Trophoblast cell (in vitro differentiated cells and primary cell): ENCODE measurements at regions not wholly inside any gene's neighbourhood (a gene's known extent, or its start where the extent isn't known, plus 50 kb on each side); places are given as distances from the start of the nearest gene placed in this dataset.

Experiments used
- DNase-seq, 2 donors: peaks; one replicate each; pipeline ENCODE4 v3.0.0-alpha.2; 2016
- H2AFZ ChIP-seq: 2 replicates; pipeline ENCODE4 v1.6.1; 2013; ENCODE audit warnings: low read length, moderate library complexity, mild to moderate bottlenecking; ENCODE audit not compliant: insufficient read depth, poor library complexity
- H2AK5ac ChIP-seq: 2 replicates; pipeline ENCODE4 v1.6.1; 2013; ENCODE audit warnings: mild to moderate bottlenecking, low read length
- H2BK120ac ChIP-seq: 2 replicates; pipeline ENCODE4 v1.6.1; 2013; ENCODE audit warnings: low read length, mild to moderate bottlenecking, moderate library complexity; ENCODE audit not compliant: insufficient read depth, poor library complexity
- H2BK12ac ChIP-seq: 2 replicates; pipeline ENCODE4 v1.6.1; 2013; ENCODE audit warnings: mild to moderate bottlenecking, low read length, moderate library complexity
- H2BK5ac ChIP-seq: 2 replicates; pipeline ENCODE4 v1.6.1; 2013; ENCODE audit warnings: low read length, low read depth, moderate library complexity, mild to moderate bottlenecking; ENCODE audit not compliant: poor library complexity
- H3K14ac ChIP-seq: 2 replicates; pipeline ENCODE4 v1.6.1; 2013; ENCODE audit warnings: mild to moderate bottlenecking, low read length
- H3K18ac ChIP-seq: 2 replicates; pipeline ENCODE4 v1.6.1; 2013; ENCODE audit warnings: mild to moderate bottlenecking, low read length
- H3K23ac ChIP-seq: 2 replicates; pipeline ENCODE4 v1.6.1; 2013; ENCODE audit warnings: low read length
- H3K27ac ChIP-seq: 2 replicates; pipeline ENCODE4 v1.5.1; 2013; ENCODE audit warnings: low read depth, mild to moderate bottlenecking, inconsistent platforms, low read length, moderate library complexity
- H3K27me3 ChIP-seq: 2 replicates; pipeline ENCODE4 v1.6.1; 2013; ENCODE audit warnings: inconsistent platforms, mild to moderate bottlenecking, low read length, moderate library complexity; ENCODE audit not compliant: insufficient read depth
- H3K36me3 ChIP-seq, 2 experiments: 1 replicate in 1 of 2; 2 replicates in 1 of 2; pipeline ENCODE4 v1.6.1; 2013; ENCODE audit warnings: low read length in 2 of 2, mild to moderate bottlenecking in 2 of 2, moderate library complexity in 1 of 2; ENCODE audit not compliant: insufficient read depth in 2 of 2, control insufficient read depth in 1 of 2
- H3K4ac ChIP-seq: 2 replicates; pipeline ENCODE4 v1.6.1; 2013; ENCODE audit warnings: low read depth, mild to moderate bottlenecking, low read length, moderate library complexity
- H3K4me1 ChIP-seq, 2 experiments: 1 replicate in 1 of 2; 2 replicates in 1 of 2; pipeline ENCODE4 v1.6.1; 2013; ENCODE audit warnings: low read length in 2 of 2, mild to moderate bottlenecking in 2 of 2, moderate library complexity in 1 of 2; ENCODE audit not compliant: insufficient read depth in 2 of 2, control insufficient read depth in 1 of 2
- H3K4me2 ChIP-seq: 2 replicates; pipeline ENCODE4 v1.6.1; 2013; ENCODE audit warnings: inconsistent platforms, mild to moderate bottlenecking, low read length, moderate library complexity
- H3K4me3 ChIP-seq: 2 replicates; pipeline ENCODE4 v1.5.1; 2013; ENCODE audit warnings: mild to moderate bottlenecking, low read depth, low read length, inconsistent platforms
- H3K79me1 ChIP-seq: one replicate; pipeline ENCODE4 v1.6.1; 2013; ENCODE audit warnings: low read length
- H3K79me2 ChIP-seq: 2 replicates; pipeline ENCODE4 v1.6.1; 2013; ENCODE audit warnings: low read length, mild to moderate bottlenecking; ENCODE audit not compliant: control insufficient read depth, insufficient read depth, poor library complexity
- H3K9ac ChIP-seq: 2 replicates; pipeline ENCODE4 v1.6.1; 2013; ENCODE audit warnings: mild to moderate bottlenecking, low read length
- H3K9me3 ChIP-seq: 2 replicates; pipeline ENCODE4 v1.6.1; 2013; ENCODE audit warnings: low read depth, mild to moderate bottlenecking, control low read depth, inconsistent platforms, low read length; ENCODE audit not compliant: insufficient read depth
- H4K12ac ChIP-seq: 2 replicates; pipeline ENCODE4 v1.6.1; 2013; ENCODE audit warnings: low read depth, mild to moderate bottlenecking, low read length, moderate library complexity
- H4K8ac ChIP-seq: 2 replicates; pipeline ENCODE4 v1.6.1; 2013; ENCODE audit warnings: low read depth, mild to moderate bottlenecking, low read length, moderate library complexity
- H4K91ac ChIP-seq: one replicate; pipeline ENCODE4 v1.6.1; 2013; ENCODE audit warnings: low read depth, mild to moderate bottlenecking, low read length, moderate library complexity
- WGBS: extraction: QIAGEN DNeasy Blood & Tissue Kit; methylation state at CpG from one replicate; pipeline ENCODE4 v1.1.7; 2013; ENCODE audit warnings: missing lambda C conversion rate; ENCODE audit not compliant: insufficient read length, insufficient coverage; ENCODE audit errors: extremely low coverage; 5-methylcytosine and 5-hydroxymethylcytosine counted together

- no peak overlapping the region for H2BK120ac ChIP-seq
- H3K79me1 ChIP-seq = no peaks in the 10 kb centered on the region
- H2BK12ac ChIP-seq = no peak overlapping the region
- H3K4ac ChIP-seq = no peak overlapping the region
- H3K79me2 ChIP-seq = no peaks in the 10 kb centered on the region
- no peak overlapping the region for H3K4me2 ChIP-seq
- no peak for DNase-seq
- H2AK5ac ChIP-seq = no peak overlapping the region
- no peak overlapping the region for H2BK5ac ChIP-seq
- H3K14ac ChIP-seq = no peak overlapping the region
- H3K27ac ChIP-seq = no peak overlapping the region
- WGBS = no CpG with 5 or more reads among the region's 17 CpGs
- H4K91ac ChIP-seq = no peak overlapping the region
- H3K4me1 ChIP-seq = no peaks in the 10 kb centered on the region
- H3K23ac ChIP-seq = no peak overlapping the region
- no peak overlapping the region for H2AFZ ChIP-seq
- H3K9ac ChIP-seq = no peak overlapping the region
- no peaks in the 10 kb centered on the region for H3K27me3 ChIP-seq
- no peaks in the 10 kb centered on the region for H3K36me3 ChIP-seq
- H3K9me3 ChIP-seq = no peaks in the 10 kb centered on the region
- H3K18ac ChIP-seq = no peak overlapping the region
- no peak overlapping the region for H4K8ac ChIP-seq
- no peak overlapping the region for H4K12ac ChIP-seq
- no peak overlapping the region for H3K4me3 ChIP-seq
Measured at GRCh38 chr17:77727037-77727615, 231.4 kb upstream of the TNRC6C start.

GRCh38 chr17:77728474-77728795 lies 230.1 kb upstream of the TNRC6C start:
- no peaks in the 10 kb centered on the region for H3K36me3 ChIP-seq

GRCh38 chr17:77728871-77729270 lies 229.6 kb upstream of the TNRC6C start:
- Histone ChIP-seq H3K23ac (no peak overlapping the region), H3K14ac (no peak overlapping the region)
- no CpG with 5 or more reads among the region's 7 CpGs for WGBS

More at GRCh38 chr17:77728474-77728795, 230.1 kb upstream of the TNRC6C start:
- H3K4me2 ChIP-seq = no peak overlapping the region
- no peaks in the 10 kb centered on the region for H3K79me2 ChIP-seq
- H3K79me1 ChIP-seq = no peaks in the 10 kb centered on the region
- H3K9me3 ChIP-seq = no peaks in the 10 kb centered on the region
- no peaks in the 10 kb centered on the region for H3K4me1 ChIP-seq
- no peak overlapping the region for H2BK120ac ChIP-seq
- no CpG with 5 or more reads among the region's 2 CpGs for WGBS
- H3K18ac ChIP-seq = no peak overlapping the region
- no peak overlapping the region for H3K4ac ChIP-seq
- no peak overlapping the region for H2AK5ac ChIP-seq
- H2BK5ac ChIP-seq = no peak overlapping the region
- H4K12ac ChIP-seq = no peak overlapping the region
- H4K91ac ChIP-seq = no peak overlapping the region
- no peak overlapping the region for H2AFZ ChIP-seq
- H3K27me3 ChIP-seq = no peaks in the 10 kb centered on the region
- H3K27ac ChIP-seq = no peak overlapping the region
- no peak overlapping the region for H2BK12ac ChIP-seq
- no peak overlapping the region for H3K14ac ChIP-seq
- no peak overlapping the region for H3K23ac ChIP-seq
- H4K8ac ChIP-seq = no peak overlapping the region
- H3K4me3 ChIP-seq = no peak overlapping the region
- no peak overlapping the region for H3K9ac ChIP-seq
- DNase-seq = no peak

GRCh38 chr17:77729587-77729986 lies 228.9 kb upstream of the TNRC6C start:
- Histone ChIP-seq H4K91ac (no peak overlapping the region), H2BK12ac (no peak overlapping the region), H3K79me1 (no peaks in the 10 kb centered on the region)

More at GRCh38 chr17:77728871-77729270, 229.6 kb upstream of the TNRC6C start:
- Histone ChIP-seq H2BK12ac (no peak overlapping the region), H3K36me3 (no peaks in the 10 kb centered on the region), H3K27me3 (no peaks in the 10 kb centered on the region), H4K8ac (no peak overlapping the region), H3K18ac (no peak overlapping the region), H2BK120ac (no peak overlapping the region), H3K79me1 (no peaks in the 10 kb centered on the region), H2AK5ac (no peak overlapping the region), H4K91ac (no peak overlapping the region), H4K12ac (no peak overlapping the region), H2BK5ac (no peak overlapping the region), H3K27ac (no peak overlapping the region), H3K79me2 (no peaks in the 10 kb centered on the region), H3K9ac (no peak overlapping the region), H3K4me2 (no peak overlapping the region), H3K4ac (no peak overlapping the region), H3K4me3 (no peak overlapping the region), H3K9me3 (peaks cover under 1% of the 10 kb centered on the region), H3K4me1 (no peaks in the 10 kb centered on the region), H2AFZ (no peak overlapping the region)
- DNase-seq = no peak

More at GRCh38 chr17:77729587-77729986, 228.9 kb upstream of the TNRC6C start:
- H3K9ac ChIP-seq = no peak overlapping the region
- no peak overlapping the region for H3K4me3 ChIP-seq
- no peak overlapping the region for H4K12ac ChIP-seq
- DNase-seq = no peak
- no peak overlapping the region for H3K14ac ChIP-seq
- H2AFZ ChIP-seq = no peak overlapping the region
- peaks cover 2% of the 10 kb centered on the region for H3K9me3 ChIP-seq
- no peak overlapping the region for H4K8ac ChIP-seq
- no peak overlapping the region for H3K18ac ChIP-seq
- H3K23ac ChIP-seq = no peak overlapping the region
- no peak overlapping the region for H2AK5ac ChIP-seq
- no peaks in the 10 kb centered on the region for H3K36me3 ChIP-seq
- H2BK120ac ChIP-seq = no peak overlapping the region
- H3K4ac ChIP-seq = no peak overlapping the region
- WGBS = no CpG with 5 or more reads among the region's 4 CpGs
- H3K79me2 ChIP-seq = no peaks in the 10 kb centered on the region
- no peaks in the 10 kb centered on the region for H3K27me3 ChIP-seq
- no peak overlapping the region for H3K27ac ChIP-seq
- H3K4me1 ChIP-seq = no peaks in the 10 kb centered on the region
- no peak overlapping the region for H3K4me2 ChIP-seq
- H2BK5ac ChIP-seq = no peak overlapping the region
